Activated T-cell treated with anti-CD3 and anti-CD28 coated beads, Interleukin-2, amount 50 U/mL, for 48 hours (primary cell): ENCODE measurements at regions not wholly inside any gene's neighbourhood (a gene's known extent, or its start where the extent isn't known, plus 50 kb on each side); places are given as distances from the start of the nearest gene placed in this dataset.
A peak's percentile ranks its signal among the peaks of the same experiment; 100 is the strongest.
"Not testable (repeated sequence)": the region's sequence is repeated elsewhere in the genome, so short reads cannot be mapped to it uniquely, and the experiment has no call there.

Experiments used
- DNase-seq, 2 experiments: peaks; one replicate each; pipeline ENCODE4 v3.0.0-alpha.2; 2020

DNA sequence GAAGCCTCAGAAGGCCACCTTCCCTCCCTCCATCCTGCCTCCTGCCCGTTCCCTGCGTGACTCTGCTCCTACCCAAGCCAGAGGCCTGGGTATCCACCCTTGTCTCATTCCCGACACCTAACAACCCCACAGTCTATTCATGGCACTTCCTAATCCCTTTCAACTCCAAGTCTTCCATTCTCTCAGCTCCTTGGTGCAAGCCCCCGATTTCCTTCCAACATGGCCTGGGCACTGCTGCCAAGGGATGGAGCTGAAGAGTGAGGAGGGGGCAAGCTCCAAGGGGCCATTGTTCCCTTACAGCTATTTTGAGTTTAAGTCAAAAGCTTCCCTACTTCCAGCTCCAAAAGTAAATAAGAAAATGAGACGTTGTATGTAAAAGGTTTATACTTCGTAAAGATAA, 84.8 kb upstream of the ASB18 start:
- DNase-seq, result no peak

DNA sequence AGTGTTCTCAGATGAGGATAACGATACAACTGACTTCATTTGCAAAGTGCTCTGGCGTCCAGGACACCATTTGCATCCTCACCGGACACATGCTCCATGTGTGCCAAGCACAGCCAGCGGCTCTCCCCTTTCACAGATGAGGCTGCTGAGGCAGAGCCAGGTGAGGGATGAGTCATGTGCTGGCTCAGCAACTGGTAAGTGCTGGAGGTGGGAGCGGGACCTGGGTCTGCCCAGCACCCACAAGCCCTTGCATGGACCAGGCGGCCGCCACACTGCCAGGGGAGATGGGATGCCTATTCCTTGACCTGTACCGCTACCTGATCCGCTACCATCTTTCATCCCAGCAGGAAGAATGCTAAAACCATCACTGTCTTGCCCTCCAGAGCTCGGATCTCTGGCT, 86.2 kb upstream of the ASB18 start:
- DNase-seq, result no peak

DNA sequence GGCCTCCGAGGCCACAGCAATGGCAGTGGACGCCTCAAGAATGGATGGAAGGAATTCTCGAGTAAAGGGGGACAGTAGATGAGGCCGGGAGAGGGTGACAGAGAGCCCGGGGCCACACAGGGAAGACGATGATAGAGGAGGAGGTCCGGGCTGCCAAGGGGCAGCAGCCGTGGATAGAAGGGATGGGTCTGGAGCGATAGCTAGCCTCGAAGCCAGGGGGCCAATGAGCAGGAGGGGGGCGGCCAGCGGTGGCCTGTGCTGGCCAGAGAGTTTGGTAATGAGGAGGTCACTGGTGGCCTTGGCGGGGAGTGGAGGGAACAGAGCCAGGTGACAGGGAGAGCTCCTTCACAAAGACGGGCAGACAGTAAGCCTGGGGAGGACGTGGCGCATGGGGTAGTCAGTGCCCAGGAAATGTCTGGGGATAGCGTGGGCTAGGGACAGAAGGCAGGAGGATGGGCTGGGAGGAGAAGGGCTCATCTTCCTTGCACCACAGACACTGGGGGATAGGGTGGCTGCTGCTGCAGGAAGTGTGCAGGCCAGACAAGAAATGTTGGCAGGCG, 87.8 kb upstream of the ASB18 start:
- no peak for DNase-seq

DNA sequence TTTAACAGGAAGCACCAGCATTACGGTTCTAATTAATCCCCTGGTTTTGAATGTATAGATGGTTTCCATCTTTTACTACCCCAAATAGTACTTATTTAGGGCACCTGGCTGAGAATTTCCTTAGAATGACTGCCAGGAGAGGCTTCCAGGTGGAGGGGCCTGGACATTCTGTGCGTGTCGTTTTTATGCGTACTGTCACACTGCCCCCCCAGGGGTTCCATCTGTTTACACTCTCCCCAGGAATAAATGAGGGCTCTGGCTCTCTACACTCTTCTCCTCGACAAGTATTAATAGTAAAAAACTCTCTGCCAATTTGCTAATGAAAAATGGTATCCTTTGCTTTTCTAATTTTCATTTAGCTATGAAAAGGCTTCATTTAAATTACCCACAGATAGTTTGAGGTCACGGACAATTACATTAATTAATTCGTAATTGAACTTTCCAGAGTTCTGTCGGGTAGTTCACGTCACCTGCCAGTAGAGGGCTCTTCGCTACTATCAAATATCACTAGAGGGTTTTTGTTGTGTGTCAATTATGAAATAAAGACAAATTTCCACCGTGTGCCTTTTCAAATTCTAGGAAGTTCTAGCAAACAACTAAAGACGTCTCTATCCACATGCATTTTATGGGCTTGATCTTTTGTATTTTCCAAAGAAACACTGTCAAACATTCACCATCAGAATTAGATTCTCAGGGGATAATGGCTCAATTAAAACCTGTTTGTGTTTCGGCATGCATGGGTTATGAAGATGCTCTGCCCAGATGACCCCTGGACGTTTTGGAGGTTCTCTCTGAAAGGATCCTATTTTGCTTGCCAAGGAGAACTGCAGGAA, 88.8 kb upstream of the ASB18 start:
- DNase-seq, result no peak

DNA sequence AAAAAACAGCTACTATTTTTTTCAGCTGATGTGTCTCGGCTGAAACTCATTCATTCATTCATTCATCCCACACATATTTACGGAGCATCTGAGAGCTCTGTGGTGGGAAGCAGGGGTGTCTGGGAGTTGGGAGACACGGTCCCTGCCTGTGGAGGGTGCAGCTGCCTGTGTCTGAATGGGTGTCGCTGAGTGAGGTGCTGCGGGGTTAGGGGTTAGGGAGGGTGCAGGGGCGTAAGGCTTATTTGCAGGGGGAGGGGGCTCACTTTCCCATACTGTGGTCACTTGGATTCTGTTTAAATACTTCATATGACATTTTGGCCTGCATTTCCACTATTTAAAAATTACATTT, 89.4 kb upstream of the ASB18 start:
- no peak for DNase-seq

DNA sequence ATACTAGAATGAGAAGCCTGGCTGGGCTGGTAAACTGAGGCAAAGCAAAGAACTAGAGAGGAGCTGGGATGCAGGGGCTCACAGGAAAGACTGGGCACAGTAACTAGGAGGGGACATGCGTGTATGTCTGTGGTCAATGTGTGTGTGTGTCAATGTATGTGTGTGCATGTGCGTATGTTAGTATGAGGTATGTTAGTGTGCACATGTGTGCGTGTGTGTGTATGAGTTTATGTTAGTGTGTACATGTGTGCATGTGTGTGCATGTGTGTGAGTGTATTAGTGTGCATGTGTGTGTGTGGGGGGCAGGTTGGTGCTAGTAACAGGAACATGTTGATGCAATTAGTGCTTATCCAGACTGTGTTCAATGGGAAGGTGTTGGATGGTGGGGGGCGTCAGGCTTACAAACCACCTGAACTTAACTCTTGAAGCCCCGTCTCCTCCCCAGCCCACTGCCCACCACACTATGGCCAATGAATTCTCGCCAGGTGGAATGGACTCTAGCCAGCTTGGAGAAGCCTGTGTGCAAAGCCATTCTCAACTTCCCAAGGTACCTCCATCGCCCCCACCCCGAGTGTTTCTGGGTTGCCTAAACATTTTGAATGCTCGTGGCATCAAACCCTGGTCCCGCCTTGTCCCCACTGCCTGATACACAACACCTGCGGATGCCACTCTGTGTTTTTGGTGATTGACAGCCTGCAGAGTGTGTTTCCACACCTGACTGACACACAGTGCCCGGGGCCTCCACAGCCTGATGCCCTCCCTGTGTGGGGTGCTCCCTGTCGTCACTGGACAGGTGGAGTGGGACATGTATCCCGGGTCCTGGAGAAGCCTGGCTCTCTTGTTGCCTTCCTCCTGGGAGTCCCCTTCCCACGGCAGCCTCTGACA, 90.1 kb upstream of the ASB18 start:
- no peak for DNase-seq

DNA sequence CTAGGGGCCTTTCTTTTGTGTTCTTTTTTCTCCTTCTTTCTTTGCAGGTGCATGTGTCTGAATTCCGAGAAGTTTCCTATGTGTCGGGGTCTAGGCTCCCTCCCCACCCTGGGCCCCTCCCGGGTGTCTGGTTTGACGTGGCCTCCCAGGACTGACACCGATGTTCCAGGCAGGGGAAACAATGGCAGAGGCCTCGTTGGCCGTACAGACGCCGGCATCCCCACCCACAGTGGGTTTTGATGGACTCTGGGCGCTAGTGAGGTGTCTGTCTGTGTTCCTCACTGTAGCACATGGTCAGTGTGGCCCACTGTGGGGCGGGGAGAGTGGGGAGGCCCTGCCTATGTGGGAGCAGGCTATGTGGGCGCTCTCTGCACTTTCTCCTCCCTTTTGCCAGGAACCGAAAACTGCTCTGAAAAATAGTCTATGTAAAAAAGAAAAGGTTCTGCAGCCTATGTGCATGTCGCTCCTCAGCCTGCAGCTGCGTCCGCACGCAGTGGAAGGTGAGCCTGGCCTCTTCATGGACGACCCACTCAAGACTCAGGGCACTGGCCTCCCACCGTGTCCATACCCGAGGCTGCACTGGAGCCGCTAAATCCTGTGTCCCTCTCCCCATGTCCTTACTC, 90.9 kb upstream of the ASB18 start:
- no peak for DNase-seq

DNA sequence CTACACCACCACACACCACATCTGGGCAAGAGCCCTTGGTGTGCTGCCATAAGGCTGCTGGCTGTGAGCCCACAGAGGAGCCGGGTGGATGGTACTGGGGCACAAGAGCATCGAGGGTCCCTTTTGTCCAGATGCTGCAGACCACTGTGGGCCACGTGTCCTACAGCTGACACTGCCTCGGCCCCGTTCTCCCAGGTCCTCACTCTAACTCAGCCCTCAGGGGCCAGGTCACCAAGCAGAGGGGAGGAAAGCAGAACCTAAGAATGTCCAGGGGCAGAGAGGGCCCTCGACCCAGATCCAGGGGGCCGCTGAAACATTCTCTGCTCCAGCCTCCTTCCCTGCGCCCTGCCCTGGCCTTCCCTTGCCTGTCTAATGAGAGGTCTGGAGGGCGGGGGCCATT, 91.7 kb upstream of the ASB18 start:
- no peak for DNase-seq

DNA sequence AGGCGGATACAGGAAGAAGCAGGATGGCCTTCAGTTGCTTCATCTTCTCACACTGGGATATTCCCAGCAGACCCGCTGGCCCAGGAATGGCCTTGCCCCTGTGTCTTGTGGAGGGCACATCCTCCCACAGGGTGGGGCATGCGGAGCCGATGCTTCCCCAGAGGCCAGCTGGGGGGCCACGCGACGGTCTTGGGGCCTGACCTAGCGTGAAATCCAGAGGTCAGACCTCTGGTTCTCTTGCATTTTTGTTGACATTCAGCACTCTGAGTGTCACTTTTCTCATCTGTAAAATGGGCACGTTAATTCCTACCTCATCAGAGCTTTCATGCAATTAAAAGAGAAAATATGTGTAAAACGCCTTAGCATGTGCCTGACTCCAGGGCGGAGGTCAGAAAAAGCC, 92.1 kb upstream of the ASB18 start:
- not testable (repeated sequence) for DNase-seq

DNA sequence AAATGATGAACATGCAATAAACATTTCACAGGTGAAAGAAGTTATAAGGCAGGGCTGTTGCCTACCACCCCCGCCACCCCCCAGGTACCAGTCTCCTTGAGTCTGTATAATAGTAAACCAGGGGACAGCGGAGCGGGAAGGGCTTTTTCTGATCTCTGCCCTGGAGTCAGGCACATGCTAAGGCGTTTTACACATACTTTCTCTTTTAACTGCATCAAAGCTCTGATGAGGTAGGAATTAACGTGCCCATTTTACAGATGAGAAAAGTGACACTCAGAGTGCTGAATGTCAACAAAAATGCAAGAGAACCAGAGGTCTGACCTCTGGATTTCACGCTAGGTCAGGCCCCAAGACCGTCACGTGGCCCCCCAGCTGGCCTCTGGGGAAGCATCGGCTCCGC, 94.3 kb upstream of the ASB18 start:
- DNase-seq, result not testable (repeated sequence)

DNA sequence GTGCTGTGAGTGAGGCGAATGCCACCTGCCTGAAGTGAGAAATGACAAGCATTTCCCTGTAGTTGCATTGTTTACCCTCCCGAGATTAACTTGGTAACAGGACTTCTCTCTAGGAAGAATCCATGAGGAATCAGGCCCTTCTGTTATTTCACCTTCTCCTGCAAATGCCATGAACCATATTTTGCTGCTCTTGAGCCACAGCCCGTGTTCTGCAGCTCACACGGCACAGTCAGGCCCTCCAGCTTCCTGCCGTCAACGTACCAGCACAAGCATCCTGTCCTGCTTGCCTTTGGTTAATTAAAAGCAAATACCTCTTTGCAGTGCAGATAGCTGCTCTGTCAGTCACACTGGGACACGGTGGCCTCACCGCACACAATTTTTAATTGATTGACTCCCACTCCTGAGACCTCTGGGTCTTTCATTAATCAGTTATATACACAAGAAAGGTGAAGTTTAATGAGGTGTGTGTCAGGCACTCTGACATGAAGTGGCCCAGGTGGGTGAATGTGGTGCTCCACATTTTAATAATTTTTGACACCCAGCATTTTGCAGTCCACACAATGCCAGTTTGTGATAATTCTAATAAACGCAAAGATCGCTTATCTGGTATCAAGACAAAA, 95.3 kb upstream of the ASB18 start:
- peak in 1 of 2 experiments; percentile 10 for DNase-seq

DNA sequence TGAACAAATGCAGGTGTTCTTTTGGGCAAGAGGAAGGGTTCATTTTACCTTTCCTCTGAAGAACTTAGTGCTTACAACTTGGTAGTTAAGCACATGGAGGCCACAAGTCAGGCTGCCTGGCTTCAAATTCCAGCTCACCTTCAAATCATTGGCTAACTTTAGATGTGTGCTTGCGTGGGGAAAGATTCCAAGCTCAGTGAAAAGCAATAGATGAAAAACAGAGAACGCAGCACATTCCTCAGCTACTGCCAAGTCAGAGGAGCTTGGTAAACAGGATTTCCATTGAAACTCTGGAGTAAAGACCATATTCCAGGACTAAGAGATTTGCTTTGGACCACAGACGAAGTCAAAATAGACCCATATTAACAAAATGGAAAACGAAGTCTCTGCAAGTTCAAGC, 96.3 kb upstream of the ASB18 start:
- DNase-seq, result no peak

DNA sequence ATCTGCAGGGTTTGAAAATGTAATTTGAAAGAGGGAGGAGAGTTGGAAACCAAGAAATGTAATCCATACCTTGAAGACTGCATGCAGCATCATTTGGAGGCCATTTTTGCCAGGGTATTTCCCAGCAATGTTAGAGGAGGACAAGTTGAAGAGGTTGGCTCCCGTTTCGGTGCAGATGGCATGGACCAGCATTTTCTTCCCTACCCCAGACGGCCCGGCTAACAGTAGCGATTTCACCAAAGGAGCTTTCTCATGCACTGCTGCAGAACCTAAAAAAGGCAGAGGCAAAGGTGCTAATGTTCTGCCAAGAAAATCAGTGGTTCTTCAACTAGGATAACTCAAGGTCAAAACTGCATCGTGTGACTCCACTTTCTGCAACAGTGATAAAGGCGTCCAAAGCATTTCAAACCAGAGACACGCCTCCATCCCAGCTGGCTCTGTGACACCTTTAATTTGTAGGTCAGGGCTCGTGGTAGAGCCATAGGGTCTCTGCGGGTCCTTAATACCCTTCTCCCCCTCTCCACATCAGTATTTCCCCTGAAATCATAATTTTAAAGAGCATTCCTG, 99.6 kb upstream of the ASB18 start:
- DNase-seq, result no peak

DNA sequence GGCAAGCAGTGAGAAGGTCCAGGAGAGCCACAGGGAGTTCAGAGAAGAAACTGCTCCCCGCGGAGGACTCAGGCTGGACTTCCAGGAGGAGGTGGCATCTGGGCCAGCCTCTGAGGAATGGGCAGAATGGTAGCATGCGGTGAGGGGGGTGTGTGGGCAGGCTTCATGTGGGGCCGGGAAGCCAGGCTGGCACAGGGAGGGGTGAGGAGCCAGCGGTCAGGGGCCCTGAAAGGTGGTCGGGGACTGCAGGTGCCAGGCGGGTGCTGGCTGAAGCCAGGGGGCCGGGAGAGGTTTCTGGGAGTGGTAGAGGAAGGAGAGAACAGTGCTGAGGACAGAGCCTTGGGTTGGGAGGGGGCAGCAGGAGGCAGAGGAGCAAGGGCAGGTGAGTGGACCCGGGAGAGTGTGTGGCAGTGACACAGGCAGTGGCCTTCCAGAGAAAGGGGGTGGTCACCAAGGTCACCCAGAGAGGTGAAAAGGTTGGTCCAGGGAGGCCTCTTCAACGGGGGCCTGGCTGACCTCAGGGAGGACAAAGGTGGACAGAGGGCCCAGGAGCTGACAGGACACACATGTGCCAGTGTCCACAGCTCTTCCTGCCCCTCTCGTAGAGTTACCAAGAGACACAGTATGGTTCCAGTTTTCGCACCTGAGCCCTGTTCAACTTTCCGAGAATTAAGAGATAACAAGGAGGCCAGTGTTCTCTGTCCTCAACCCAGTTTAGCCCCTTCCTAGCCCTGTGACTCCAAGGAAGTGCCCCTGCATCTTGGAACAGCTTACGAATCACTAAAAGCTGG, 101.2 kb upstream of the ASB18 start:
- peak in 1 of 2 experiments; percentile 2 for DNase-seq

DNA sequence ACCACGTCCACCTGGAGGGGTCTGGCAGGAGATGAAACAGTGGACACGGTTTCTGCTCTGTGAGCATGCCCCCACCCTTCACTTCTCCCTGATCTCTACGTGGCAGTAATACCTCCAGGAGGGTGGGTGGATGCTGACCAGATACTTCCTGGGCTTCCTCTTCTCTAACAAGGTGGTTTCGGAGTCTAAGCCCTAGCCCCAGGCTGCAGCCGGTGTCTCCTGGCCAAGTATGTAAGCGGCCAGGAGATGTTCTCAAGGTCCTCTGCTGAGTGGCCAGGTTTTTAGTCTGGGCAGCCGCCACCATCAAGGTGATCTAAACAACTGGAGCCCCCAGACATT, 101.8 kb upstream of the ASB18 start:
- no peak for DNase-seq

DNA sequence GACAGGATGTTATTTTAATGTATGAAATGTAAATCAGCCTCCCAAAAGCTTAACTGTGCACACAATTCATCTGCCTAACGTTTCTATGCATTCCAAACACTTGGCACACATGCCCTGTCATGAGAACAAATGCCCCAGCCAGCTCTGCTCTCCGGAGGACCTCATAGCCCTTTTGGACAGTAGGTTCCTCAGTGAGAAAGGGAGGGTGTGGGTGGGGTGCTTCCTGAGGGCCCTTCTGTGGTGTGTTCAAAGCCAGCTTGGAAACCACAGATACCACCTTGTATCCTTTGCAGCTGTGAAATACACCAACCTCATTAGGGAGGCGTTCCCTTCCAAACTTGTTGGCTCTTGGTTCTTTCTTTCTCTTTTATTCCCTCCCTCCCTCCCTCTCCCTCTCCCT, 102.2 kb upstream of the ASB18 start:
- DNase-seq, result peak in 1 of 2 experiments; percentile 35

DNA sequence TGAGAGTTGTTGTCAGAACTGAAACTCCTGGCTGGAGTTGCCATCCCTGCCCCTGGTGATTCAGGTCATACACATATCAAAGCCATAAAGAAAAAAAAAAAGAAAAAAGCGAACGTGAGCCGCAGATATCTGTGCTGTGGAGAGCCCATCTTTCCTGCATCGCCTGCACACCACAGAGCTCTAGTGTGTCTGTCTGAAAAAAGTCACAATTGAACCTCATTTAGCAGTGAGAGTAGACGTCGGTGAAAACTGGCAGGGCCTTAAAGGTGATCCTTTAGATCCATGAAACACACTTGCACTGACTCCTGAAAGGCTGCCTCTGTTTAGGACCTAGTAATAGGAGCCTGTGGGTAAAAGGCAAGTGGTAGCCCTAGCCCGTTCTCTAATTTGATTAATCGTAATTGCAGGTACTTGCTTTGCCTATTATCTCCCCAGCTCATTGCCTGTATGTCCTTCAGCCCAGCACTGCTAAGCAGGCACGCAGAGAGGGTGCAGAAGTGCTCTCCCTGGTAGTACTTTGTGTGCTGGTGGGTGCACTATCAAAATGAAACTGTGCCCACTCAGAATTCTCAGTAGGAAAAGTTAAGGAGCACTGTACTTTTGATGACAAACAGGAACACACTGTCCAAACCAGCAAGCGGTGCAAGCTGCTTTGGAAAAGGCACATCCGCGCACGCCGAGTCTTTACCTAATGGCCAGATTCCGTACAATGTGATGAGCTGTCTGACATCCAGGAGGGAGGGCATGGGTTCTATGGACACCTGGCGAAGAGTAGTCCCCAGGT, 103.5 kb upstream of the ASB18 start:
- DNase-seq, result no peak

DNA sequence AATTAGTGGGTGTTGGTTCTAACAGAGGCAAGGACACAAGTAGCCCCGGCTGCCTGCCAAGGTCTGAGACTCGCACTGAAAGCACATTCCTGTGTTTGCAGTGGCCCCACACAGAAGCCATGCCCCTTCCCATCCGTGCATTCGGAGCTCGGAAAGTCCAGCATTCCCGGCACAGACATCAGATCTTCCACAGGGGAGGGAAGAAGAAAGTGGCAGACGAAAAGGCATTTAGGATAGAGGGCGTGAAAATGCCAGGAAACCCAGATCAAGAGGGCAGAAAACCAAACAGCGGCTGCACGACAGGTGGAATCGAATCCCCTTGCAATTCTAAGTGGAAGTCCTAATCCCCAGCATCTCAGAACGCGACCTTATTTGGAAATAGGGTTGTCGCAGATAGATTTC, 105.5 kb upstream of the ASB18 start:
- DNase-seq, result no peak

DNA sequence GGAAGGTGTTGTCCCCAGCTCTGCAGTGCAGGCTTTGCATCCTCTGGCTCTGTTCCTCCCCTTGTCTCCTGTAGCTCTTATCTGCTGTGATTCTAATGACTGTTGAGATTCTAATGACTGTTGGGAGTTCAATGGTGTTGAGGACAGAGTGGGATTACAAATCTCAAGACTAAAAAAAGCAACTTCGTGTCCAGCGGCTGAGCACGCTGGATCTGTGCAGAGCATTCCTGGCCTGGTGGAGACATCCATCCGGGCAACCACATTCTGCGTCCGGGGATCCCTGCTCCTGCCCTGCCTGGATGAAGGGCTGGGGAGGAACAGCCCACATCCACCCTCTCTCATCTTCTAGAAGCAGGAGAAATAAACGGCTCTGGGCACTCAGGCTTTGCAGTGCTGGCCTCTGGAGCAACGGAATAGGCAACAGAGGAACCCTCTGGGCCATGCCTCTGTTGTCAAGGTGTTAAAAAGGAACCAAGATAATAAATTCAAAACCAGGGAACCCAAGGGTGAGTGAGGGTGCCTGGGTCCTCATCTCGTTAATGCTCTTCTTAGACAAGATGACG, 106.7 kb upstream of the ASB18 start:
- no peak for DNase-seq

DNA sequence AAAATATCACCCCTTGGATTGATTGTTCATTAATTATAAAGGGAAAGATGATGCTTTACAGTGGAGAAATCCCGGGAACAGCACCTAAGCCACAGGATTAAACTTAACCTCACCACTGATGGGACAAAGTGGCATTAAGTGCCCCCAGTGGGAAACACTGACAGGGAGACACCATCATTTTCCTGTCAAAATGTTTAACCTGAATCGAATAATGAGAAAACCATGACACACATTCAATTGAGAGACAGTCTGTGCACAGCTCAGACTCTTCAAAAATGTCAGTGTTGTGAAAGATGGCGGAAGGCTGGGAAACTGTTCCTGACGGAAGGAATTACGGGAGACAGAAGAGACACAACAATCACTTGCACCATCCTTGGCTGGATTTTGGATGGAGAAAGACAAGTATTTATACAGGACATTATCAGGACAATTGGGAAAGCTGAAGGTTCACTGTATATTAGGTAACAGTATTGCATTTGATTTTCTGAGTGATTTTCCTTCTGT, 111.8 kb upstream of the ASB18 start:
- DNase-seq, result no peak
